SK-N-SH (cell line): ENCODE measurements at regions not wholly inside any gene's neighbourhood (a gene's known extent, or its start where the extent isn't known, plus 50 kb on each side); places are given as distances from the start of the nearest gene placed in this dataset.

Experiments
- CTCF ChIP-seq: fragments of 200-600 bp; sonication (generic); IDR thresholded peaks from 2 replicates; pipeline ENCODE4 v1.6.1; 2017; ENCODE audit warnings: antibody characterized with exemption, mild to moderate bottlenecking, moderate library complexity
- IRF3 ChIP-seq: fragments of 150-350 bp; IDR thresholded peaks from 2 replicates; pipeline ENCODE4 v1.6.1; 2016; ENCODE audit warnings: mild to moderate bottlenecking, low read depth, low read length
- JUND ChIP-seq: IDR thresholded peaks from 2 replicates; pipeline ENCODE4 v1.4.0; 2012
- RFX5 ChIP-seq: IDR thresholded peaks from 2 replicates; pipeline ENCODE4 v1.6.1; 2012; ENCODE audit warnings: mild to moderate bottlenecking, improper control_type of control experiment, low read length

- TF ChIP-seq JUND (no peak), CTCF (no peak), IRF3 (no peak), RFX5 (no peak)
Measured at GRCh38 chr10:20956843-20957242, 59.7 kb upstream of the NEBL start.
